DMS53 treated with DMSO at 0.1 percent for 48 hours (cell line): ENCODE measurements at regions not wholly inside any gene's neighbourhood (a gene's known extent, or its start where the extent isn't known, plus 50 kb on each side); places are given as distances from the start of the nearest gene placed in this dataset.
"Not testable (repeated sequence)": the region's sequence is repeated elsewhere in the genome, so short reads cannot be mapped to it uniquely, and the experiment has no call there.

Experiments used
- DNase-seq: peaks from one replicate; lab custom pipeline; 2025; ENCODE audit not compliant: unreplicated experiment; lab: John Stamatoyannopoulos, UW

DNA sequence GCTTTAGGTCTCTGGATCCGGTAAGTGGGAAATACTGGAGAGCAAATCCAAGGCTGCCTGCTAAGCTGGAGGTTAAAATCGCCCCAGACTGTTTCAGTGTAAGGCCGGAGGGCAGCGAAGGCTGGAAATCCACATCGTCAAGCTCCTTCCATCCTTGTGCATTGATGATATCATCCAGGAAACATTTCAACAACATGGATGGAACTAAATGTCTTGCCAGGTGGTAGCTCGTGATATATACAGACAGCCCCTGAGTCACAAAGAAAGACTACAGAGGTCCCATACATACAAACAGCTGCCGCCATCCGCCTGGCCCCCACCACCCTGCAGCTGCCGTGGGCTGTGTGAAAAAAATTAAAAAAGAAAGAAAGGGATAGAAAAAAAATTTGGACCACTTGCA, 148.9 kb upstream of the RBPJ start:
- DNase-seq = no peak

- no peak for DNase-seq
Measured at GRCh38 chr4:26173619-26174018, 147.2 kb upstream of the RBPJ start.

DNA sequence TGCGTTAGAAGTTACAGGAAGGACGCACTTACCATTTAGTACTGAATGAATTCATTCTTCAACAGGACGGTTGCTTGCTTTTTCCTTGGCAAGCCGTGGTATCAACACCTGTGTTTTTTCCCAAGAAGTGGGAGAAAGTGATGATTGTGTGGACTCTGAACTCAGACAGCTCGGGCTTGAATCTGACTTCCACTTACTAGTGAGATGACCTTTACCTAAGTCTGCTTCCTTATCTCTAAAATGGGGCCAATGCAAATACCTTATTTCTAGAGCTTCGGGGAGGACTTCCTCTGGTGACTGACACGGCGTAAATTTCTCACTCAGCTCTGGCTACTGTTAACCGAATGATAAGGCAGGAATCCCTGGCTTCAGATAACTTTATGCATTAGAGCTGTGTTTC, 146.8 kb upstream of the RBPJ start:
- no peak for DNase-seq

DNA sequence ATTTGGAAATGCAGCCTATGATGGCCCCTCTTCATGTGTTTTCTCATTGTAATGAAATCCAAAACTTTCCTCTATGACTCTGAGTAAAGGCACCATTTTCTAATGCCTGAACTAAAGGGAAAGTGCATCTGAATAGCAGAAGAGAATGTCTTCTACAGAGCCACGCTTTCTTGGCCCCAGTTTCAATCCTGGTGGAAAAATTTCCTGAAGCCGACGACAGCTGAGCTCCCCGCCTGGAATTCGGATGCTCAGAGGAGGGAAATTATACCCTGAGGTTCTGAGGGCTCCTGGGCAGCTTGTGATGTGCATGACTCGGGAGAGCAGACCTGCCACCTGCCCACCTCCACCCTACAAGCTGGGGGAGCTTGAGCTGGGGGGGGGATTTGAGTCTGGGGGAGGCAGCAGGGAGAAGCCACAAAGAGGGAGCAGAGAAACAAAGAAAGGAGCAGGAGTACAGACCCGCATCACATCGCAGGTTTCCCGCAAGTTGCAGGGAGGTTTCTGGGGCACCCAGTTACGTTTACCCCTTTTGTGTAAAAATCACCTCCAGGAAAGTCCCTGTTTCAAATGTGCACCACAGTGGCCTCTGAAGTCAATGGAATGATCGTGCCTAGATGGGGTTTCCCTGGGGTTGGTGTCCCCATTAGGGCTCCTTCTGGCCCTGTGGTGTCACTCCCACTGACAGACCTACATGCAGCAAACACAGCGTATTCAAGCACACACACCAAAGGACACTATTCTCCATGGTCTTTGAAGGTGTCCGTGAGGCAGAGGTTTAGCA, 145.6 kb upstream of the RBPJ start:
- no peak for DNase-seq

DNA sequence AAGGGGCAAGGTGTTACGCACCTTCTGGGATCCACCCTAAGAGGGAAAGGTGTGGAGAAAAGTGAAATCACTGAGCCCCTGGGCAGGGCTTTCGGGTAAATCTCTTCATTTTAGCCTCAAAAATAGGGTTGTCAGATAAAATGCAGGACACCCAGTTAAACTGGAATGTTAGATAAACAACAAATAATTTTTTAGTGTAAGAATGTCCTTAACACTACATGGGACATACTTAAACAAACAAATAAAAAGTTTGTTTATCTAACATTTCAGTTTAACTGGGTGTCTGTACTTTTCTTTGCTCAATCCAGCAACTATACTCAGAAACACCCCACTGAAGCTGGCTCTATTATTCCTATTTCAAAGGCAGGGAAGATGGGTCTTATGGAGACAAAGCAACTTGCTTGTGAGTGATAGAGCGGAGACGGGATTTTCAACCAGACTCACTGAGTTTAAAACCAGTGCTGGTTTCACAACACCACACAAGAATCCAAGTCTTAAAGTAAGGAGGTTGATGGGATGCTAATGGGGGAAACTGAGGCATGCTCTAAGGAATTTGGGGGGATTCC, 144.8 kb upstream of the RBPJ start:
- DNase-seq = no peak

DNA sequence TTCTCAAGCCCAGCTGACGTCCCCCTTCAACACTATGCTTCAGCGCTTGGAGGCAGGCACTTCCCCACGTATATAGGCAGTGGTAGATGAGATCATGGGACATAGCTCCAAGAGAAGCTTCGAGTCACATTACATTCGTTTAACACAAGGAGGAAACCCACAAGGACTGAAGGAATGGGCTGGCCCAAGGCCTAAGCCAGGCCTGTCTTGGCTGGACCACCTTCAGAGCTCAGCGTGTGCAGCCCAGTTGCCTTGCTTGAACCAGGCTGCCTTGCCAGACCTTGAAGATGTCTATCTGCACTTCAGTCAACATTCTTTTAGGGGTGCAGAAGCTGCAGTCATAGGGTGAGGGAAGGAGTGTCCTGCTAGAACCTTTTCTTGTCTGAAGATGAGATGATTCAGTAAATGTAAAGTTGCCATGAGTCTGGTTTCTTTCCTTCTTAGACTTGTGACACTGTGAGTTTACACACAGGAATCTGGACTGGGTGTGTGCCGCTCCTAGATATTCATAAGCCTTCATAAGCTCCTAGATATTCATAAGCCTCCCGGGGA, 144.1 kb upstream of the RBPJ start:
- no peak for DNase-seq

DNA sequence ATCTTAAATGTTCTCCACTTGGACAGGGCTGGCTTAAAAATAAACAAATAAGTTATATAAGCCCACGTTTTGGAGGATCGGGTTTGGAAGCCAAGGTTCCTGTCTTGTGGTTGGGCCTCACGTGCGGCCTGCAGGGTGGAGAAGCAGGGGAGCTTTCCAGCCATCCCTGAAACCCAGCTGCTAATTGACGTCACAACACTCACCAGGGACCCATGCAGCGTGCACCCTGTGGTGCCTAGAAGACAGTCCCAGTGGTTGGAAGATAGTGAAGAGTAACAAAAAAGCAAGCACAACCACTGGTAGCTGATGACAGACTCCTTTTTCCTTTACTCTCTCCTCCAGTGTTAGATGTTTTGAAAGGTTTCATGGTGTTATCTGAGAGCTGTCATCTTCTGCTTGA, 142.0 kb upstream of the RBPJ start:
- DNase-seq = no peak

DNA sequence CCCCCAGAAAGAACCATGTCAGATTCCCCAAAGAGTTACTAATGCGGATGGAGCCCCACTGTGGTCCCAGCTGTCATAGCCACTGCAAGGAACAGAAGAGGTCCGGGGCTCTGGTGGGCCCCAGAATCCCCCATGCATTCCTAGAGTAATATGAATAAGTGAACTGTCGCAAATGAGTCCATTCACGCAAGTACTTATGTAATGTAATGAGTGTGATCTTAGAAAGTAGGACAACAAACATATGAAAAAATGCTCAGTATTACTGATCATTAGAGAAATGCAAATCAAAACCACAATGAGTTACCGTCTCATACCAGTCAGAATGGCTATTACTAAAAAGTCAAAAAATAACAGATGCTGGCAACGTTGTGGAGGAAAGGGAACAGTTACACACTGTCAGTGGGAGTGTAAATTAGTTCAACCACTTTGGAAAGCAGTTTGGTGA, 141.5 kb upstream of the RBPJ start:
- no peak for DNase-seq

- no peak for DNase-seq
Measured at GRCh38 chr4:26181616-26182015, 139.2 kb upstream of the RBPJ start.

- no peak for DNase-seq
Measured at GRCh38 chr4:26183017-26183416, 137.8 kb upstream of the RBPJ start.

GRCh38 chr4:26185436-26185835, 135.4 kb upstream of the RBPJ start:
- DNase-seq = no peak

GRCh38 chr4:26191353-26191752, 129.5 kb upstream of the RBPJ start:
- DNase-seq = no peak

GRCh38 chr4:26192899-26193869, 127.6 kb upstream of the RBPJ start:
- DNase-seq = no peak

DNA sequence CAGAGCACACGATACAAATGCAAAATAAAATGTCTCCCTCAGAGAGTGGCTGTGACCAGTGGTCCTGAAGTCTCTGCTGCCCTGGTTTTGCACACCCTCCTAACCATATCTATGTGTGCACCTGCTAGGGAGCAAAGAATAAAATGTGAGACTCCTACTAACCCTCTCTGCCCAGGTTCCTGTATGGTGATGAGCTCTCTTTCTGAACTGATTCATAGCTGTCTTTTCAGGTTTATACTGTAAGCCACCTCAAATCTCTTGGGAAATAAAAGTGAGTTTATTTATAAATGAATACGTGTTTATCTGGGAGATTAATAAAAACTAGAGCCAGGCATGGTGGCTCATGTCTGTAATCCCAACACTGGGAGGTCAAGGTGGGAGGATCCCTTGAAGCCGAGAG, 126.0 kb upstream of the RBPJ start:
- no peak for DNase-seq

- no peak for DNase-seq
Measured at GRCh38 chr4:26196567-26196966, 124.2 kb upstream of the RBPJ start.

GRCh38 chr4:26197018-26197779, 123.6 kb upstream of the RBPJ start:
- DNase-seq = no peak

- DNase-seq = not testable (repeated sequence)
Measured at GRCh38 chr4:26198931-26199330, 121.9 kb upstream of the RBPJ start.

- no peak for DNase-seq
Measured at GRCh38 chr4:26199596-26199995, 121.2 kb upstream of the RBPJ start.

DNA sequence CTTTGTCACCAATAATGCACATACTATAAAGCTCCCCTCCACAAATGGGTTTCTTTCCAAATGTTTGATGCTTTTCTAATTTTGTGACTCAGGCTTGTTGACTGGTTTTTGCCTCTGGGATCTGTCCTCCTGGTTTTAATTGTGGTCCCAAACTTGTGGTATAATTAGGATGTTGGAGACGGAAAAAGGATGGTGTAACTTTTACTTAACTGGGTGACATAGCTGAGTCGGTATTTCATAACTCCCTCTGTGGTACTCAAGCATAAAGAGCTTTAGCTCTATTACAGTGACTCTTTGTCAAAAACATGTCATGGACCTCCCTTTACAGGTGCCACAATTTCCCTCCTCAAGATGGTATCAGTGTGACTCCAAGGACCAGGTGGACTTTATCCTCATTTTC, 119.7 kb upstream of the RBPJ start:
- DNase-seq = no peak

DNA sequence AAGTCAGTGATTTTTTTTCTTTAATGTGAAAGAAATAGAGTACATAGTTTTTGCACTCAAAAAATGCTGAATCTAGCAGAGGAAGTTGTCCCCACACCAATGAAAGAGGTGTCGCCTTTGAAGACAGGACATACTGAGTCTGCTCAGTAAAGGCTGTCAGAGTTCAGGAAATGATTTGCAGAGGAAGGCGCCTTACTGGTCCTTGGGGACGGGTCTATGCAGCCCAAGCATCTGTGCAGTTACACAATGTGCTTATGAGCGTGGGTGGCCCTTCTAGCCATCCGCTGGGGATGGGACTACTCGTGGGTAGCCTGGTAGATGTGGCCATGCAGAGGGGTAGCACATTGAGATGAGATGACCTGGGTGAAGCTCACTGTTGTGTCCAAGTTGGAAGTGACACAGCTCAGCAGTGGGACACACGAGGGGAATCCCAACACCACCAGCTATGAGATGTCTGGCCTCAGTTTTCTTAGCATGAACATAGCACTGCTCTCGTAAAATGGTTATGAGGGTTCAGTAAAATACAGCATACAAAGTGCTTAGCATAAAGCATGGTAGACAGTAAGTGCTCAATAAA, 116.5 kb upstream of the RBPJ start:
- no peak for DNase-seq
